ENCODE measurements at regions not wholly inside any gene's neighbourhood (a gene's known extent, or its start where the extent isn't known, plus 50 kb on each side); places are given as distances from the start of the nearest gene placed in this dataset.
A peak's percentile ranks its signal among the peaks of the same experiment; 100 is the strongest.

GRCh38 chr20:48547664-48548063, 280.1 kb downstream of the PREX1 start:
- no TSS peak for BruUV-seq (replicated peaks)
- Mint-ChIP-seq H3K27me3 (ENCODE audit: unreplicated experiment) (peaks cover 29% of the 10 kb centered on the region), H3K9me3 (ENCODE audit: low read depth, unreplicated experiment) (no peaks in the 10 kb centered on the region), H3K27ac (ENCODE audit: unreplicated experiment) (no peak overlapping the region), H3K4me3 (ENCODE audit: low read depth, unreplicated experiment) (no peak overlapping the region), H3K36me3 (ENCODE audit: insufficient read depth, unreplicated experiment) (no peaks in the 10 kb centered on the region), H3K4me1 (ENCODE audit: low read depth, unreplicated experiment) (peaks cover 10% of the 10 kb centered on the region)
- no peak for DNase-seq
- CTCF ChIA-PET: interaction anchor here (1.4 kb wide), 1 partner anchor 10 kb away, joined by 4 read pairs; no protein-coding TSS in a partner anchor
- TF ChIP-seq, protein P1, sequence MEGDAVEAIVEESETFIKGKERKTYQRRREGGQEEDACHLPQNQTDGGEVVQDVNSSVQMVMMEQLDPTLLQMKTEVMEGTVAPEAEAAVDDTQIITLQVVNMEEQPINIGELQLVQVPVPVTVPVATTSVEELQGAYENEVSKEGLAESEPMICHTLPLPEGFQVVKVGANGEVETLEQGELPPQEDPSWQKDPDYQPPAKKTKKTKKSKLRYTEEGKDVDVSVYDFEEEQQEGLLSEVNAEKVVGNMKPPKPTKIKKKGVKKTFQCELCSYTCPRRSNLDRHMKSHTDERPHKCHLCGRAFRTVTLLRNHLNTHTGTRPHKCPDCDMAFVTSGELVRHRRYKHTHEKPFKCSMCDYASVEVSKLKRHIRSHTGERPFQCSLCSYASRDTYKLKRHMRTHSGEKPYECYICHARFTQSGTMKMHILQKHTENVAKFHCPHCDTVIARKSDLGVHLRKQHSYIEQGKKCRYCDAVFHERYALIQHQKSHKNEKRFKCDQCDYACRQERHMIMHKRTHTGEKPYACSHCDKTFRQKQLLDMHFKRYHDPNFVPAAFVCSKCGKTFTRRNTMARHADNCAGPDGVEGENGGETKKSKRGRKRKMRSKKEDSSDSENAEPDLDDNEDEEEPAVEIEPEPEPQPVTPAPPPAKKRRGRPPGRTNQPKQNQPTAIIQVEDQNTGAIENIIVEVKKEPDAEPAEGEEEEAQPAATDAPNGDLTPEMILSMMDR (IDR thresholded peaks at IDR 0.05; ENCODE audit: unreplicated experiment): no peak
- intact Hi-C loops (cut with micrococcal nuclease; ENCODE audit: unreplicated experiment): no loop called here

DNA sequence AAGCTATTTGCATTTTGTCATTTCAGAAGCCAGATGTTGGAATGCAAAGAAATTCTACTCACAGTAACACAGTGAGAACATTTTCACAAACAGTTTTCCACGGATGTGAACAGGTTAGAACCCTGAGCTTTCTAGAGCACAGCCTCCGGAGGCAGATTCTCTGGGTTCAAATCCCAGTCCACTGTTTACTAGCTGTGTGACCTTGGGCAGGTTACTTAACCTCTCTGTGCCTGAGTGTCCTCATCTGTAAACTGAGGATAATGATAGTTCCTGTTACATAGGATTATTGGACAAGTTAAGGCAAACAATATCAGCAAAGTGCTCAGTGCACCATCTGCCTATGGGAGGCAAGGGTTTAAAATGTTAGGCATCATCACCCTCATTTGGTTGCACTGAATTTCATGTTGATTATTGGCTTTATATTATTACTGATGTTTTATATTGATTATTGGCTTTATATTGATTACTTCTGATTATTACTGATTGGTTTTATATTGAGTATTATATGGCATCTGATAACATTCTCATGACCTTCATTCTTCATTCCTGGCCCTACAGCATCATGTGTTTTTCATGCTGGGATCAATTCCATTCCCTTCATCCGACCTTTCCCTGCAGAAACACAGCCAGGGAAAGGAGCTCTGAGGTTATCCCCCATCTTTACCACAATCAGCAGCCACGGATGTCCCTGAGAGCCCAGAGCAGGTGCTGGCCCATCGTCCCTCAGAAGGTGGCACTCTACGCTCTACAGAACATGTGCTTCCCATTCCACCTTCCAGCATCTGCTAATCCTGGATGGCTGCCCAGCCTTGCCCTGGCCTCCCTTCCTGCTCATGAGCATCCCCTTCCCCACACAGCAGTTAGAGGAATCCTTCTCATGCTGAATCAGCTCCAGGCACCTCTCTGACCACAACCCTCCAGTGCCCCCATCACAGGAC, 283.1 kb downstream of the PREX1 start:
- H3K36me3 Mint-ChIP-seq (ENCODE audit: insufficient read depth, unreplicated experiment): no peaks in the 10 kb centered on the region
- peaks cover 26% of the 10 kb centered on the region for H3K27me3 Mint-ChIP-seq (ENCODE audit: unreplicated experiment)
- H3K27ac Mint-ChIP-seq (ENCODE audit: unreplicated experiment): no peak overlapping the region
- peaks cover 27% of the 10 kb centered on the region for H3K4me1 Mint-ChIP-seq (ENCODE audit: low read depth, unreplicated experiment)
- H3K9me3 Mint-ChIP-seq (ENCODE audit: low read depth, unreplicated experiment): peaks cover 7% of the 10 kb centered on the region
- BruUV-seq (replicated peaks): no TSS peak
- no peak overlapping the region for H3K4me3 Mint-ChIP-seq (ENCODE audit: low read depth, unreplicated experiment)
- DNase-seq: peak; percentile 50
- TF ChIP-seq, protein P1 (IDR thresholded peaks at IDR 0.05; ENCODE audit: unreplicated experiment): no peak
- intact Hi-C loops (cut with micrococcal nuclease; ENCODE audit: unreplicated experiment): no loop called here
- CTCF ChIA-PET: interaction anchor here (1.2 kb wide), 1 partner anchor 76 kb away, joined by 7 read pairs; no protein-coding TSS in a partner anchor

DNA sequence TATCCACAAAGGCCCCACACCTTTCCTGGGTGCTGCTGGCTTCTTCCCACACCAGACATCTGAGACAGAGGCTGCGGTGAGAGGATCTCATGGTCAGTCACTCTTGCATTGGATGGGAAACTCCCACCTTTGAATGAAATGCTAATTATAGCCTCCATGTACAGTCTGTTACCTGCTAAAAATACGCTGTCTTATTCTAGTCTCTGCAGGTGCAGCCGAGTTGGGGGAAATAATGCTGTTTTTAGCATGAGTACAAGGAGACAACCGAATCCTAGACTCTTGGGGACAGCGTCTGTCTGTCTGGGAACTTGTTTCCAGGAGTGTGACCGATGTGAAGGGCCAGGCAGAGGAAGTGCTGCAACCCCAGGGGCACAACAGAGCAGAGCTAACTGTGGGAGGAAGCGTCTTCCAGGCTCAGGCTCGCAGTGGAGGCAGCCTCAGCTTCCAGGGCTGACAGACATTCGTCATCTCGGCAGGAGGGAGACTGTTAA, 286.2 kb downstream of the PREX1 start:
- TF ChIP-seq, protein P1 (IDR thresholded peaks at IDR 0.05; ENCODE audit: unreplicated experiment): no peak
- H3K27ac Mint-ChIP-seq (ENCODE audit: unreplicated experiment): no peak overlapping the region
- BruUV-seq (replicated peaks): no TSS peak
- CTCF ChIA-PET: no interaction called here
- peaks cover 7% of the 10 kb centered on the region for H3K36me3 Mint-ChIP-seq (ENCODE audit: insufficient read depth, unreplicated experiment)
- H3K4me1 Mint-ChIP-seq (ENCODE audit: low read depth, unreplicated experiment): peaks cover 58% of the 10 kb centered on the region
- no peak for DNase-seq
- intact Hi-C loops (cut with micrococcal nuclease; ENCODE audit: unreplicated experiment): no loop called here
- peaks cover 7% of the 10 kb centered on the region for H3K9me3 Mint-ChIP-seq (ENCODE audit: low read depth, unreplicated experiment)
- peaks cover 21% of the 10 kb centered on the region for H3K27me3 Mint-ChIP-seq (ENCODE audit: unreplicated experiment)
- H3K4me3 Mint-ChIP-seq (ENCODE audit: low read depth, unreplicated experiment): no peak overlapping the region

- DNase-seq: no peak
- CTCF ChIA-PET: interaction anchor here (0.6 to 1.9 kb wide), 8 partner anchors 9 to 365 kb away, joined by 3 to 26 read pairs (median 4); no protein-coding TSS in a partner anchor
- BruUV-seq (replicated peaks): no TSS peak
- peaks cover 7% of the 10 kb centered on the region for H3K9me3 Mint-ChIP-seq (ENCODE audit: low read depth, unreplicated experiment)
- H3K4me3 Mint-ChIP-seq (ENCODE audit: low read depth, unreplicated experiment): peak overlapping the region; percentile 24
- intact Hi-C loops (cut with micrococcal nuclease; ENCODE audit: unreplicated experiment): loop anchor here (2.0 to 10.0 kb wide), 2 partner anchors 82 to 164 kb away; no protein-coding TSS in a partner anchor
- peaks cover 52% of the 10 kb centered on the region for H3K4me1 Mint-ChIP-seq (ENCODE audit: low read depth, unreplicated experiment)
- TF ChIP-seq, protein P1 (IDR thresholded peaks at IDR 0.05; ENCODE audit: unreplicated experiment): no peak
- no peaks in the 10 kb centered on the region for H3K27me3 Mint-ChIP-seq (ENCODE audit: unreplicated experiment)
- peak overlapping the region; percentile 79 for H3K27ac Mint-ChIP-seq (ENCODE audit: unreplicated experiment)
- peaks cover 7% of the 10 kb centered on the region for H3K36me3 Mint-ChIP-seq (ENCODE audit: insufficient read depth, unreplicated experiment)
These were observed 288.9 kb downstream of the PREX1 start for GRCh38 chr20:48538856-48539255.
